ENCODE measurements at regions not wholly inside any gene's neighbourhood (a gene's known extent, or its start where the extent isn't known, plus 50 kb on each side); places are given as distances from the start of the nearest gene placed in this dataset.
A peak's percentile ranks its signal among the peaks of the same experiment; 100 is the strongest.

- Mint-ChIP-seq H3K4me3 (no peak overlapping the region), H3K4me1 (peaks cover 47% of the 10 kb centered on the region)
Observed at GRCh38 chr18:55092166-55092565, 132.9 kb upstream of the CCDC68 start.

GRCh38 chr18:55090564-55091188 is 131.4 kb upstream of the CCDC68 start:
- H3K27ac Mint-ChIP-seq = peak overlapping the region in 1 of 3 experiments; percentile 28
- H3K4me1 Mint-ChIP-seq = peaks cover 52% of the 10 kb centered on the region
- H3K9me3 Mint-ChIP-seq = no peaks in the 10 kb centered on the region

More at GRCh38 chr18:55092166-55092565, 132.9 kb upstream of the CCDC68 start:
- no peak for TF ChIP-seq CTCF (IDR thresholded peaks at IDR 0.05; ENCODE audit: unreplicated experiment in 3 of 3)
- Mint-ChIP-seq H3K36me3 (ENCODE audit: low read depth) (no peaks in the 10 kb centered on the region), H3K27ac (no peak overlapping the region), H3K9me3 (no peaks in the 10 kb centered on the region), H3K27me3 (ENCODE audit: low read depth) (no peaks in the 10 kb centered on the region)

GRCh38 chr18:55089610-55090009 is 130.3 kb upstream of the CCDC68 start:
- Mint-ChIP-seq H3K27ac (peak overlapping the region in 1 of 3 experiments; percentile 73), H3K36me3 (ENCODE audit: low read depth) (no peaks in the 10 kb centered on the region), H3K4me3 (no peak overlapping the region), H3K4me1 (peaks cover 50% of the 10 kb centered on the region), H3K27me3 (ENCODE audit: low read depth) (peaks cover 3% of the 10 kb centered on the region), H3K9me3 (no peaks in the 10 kb centered on the region)
- no peak for TF ChIP-seq CTCF (IDR thresholded peaks at IDR 0.05; ENCODE audit: unreplicated experiment in 3 of 3)

More at GRCh38 chr18:55090564-55091188, 131.4 kb upstream of the CCDC68 start:
- no peaks in the 10 kb centered on the region for H3K27me3 Mint-ChIP-seq (ENCODE audit: low read depth)
- no peaks in the 10 kb centered on the region for H3K36me3 Mint-ChIP-seq (ENCODE audit: low read depth)
- no peak for TF ChIP-seq CTCF (IDR thresholded peaks at IDR 0.05; ENCODE audit: unreplicated experiment in 3 of 3)
- H3K4me3 Mint-ChIP-seq = no peak overlapping the region

- H3K4me3 Mint-ChIP-seq = no peak overlapping the region
- no peaks in the 10 kb centered on the region for H3K36me3 Mint-ChIP-seq (ENCODE audit: low read depth)
- TF ChIP-seq CTCF (IDR thresholded peaks at IDR 0.05; ENCODE audit: unreplicated experiment in 3 of 3) = no peak
- H3K9me3 Mint-ChIP-seq = no peaks in the 10 kb centered on the region
- H3K27me3 Mint-ChIP-seq (ENCODE audit: low read depth) = peaks cover 3% of the 10 kb centered on the region
- peak overlapping the region in 2 of 3 experiments; percentile 16 to 73 for H3K27ac Mint-ChIP-seq
- H3K4me1 Mint-ChIP-seq = peaks cover 55% of the 10 kb centered on the region
Observed at GRCh38 chr18:55088561-55088960, 129.3 kb upstream of the CCDC68 start.

- no peaks in the 10 kb centered on the region for H3K9me3 Mint-ChIP-seq
- H3K27ac Mint-ChIP-seq = peak overlapping the region in 2 of 3 experiments; percentile 16 to 73
- H3K36me3 Mint-ChIP-seq (ENCODE audit: low read depth) = no peaks in the 10 kb centered on the region
- peaks cover 56% of the 10 kb centered on the region for H3K4me1 Mint-ChIP-seq
- TF ChIP-seq CTCF (IDR thresholded peaks at IDR 0.05; ENCODE audit: unreplicated experiment in 3 of 3) = no peak
- no peak overlapping the region for H3K4me3 Mint-ChIP-seq
- H3K27me3 Mint-ChIP-seq (ENCODE audit: low read depth) = peaks cover 3% of the 10 kb centered on the region
Observed at GRCh38 chr18:55088000-55088401, 128.7 kb upstream of the CCDC68 start.

GRCh38 chr18:55086906-55087305 is 127.6 kb upstream of the CCDC68 start:
- Mint-ChIP-seq H3K4me1 (peaks cover 56% of the 10 kb centered on the region), H3K9me3 (no peaks in the 10 kb centered on the region), H3K27me3 (ENCODE audit: low read depth) (peaks cover 3% of the 10 kb centered on the region), H3K36me3 (ENCODE audit: low read depth) (no peaks in the 10 kb centered on the region), H3K27ac (peak overlapping the region in 2 of 3 experiments; percentile 47 to 74), H3K4me3 (no peak overlapping the region)
- no peak for TF ChIP-seq CTCF (IDR thresholded peaks at IDR 0.05; ENCODE audit: unreplicated experiment in 3 of 3)
